Frontal cortex (tissue), 3 donors: ENCODE measurements at regions not wholly inside any gene's neighbourhood (a gene's known extent, or its start where the extent isn't known, plus 50 kb on each side); places are given as distances from the start of the nearest gene placed in this dataset.

Experiments
- DNase-seq, 2 donors: peaks; one replicate each; pipeline ENCODE4 v3.0.0; 2012; ENCODE audit warnings: low spot score in 2 of 2
- FAIRE-seq: peaks from 2 replicates; lab custom pipeline; 2012; peaks lifted over from hg19 to GRCh38; lab: Jason Lieb, UNC
- donor health status: control.
- donor health status: control.
- donor health status: control.

- no peak for FAIRE-seq
Measured at GRCh38 chr2:129903586-129904425, 75.7 kb upstream of the RAB6C start.

GRCh38 chr2:129904532-129905446 is 74.7 kb upstream of the RAB6C start:
- DNase-seq (no peak), FAIRE-seq (no peak)

More at GRCh38 chr2:129903586-129904425, 75.7 kb upstream of the RAB6C start:
- peak in 1 of 2 donors; percentile 20 for DNase-seq

- no peak for FAIRE-seq
- DNase-seq = no peak
Measured at GRCh38 chr2:129905664-129906081, 73.8 kb upstream of the RAB6C start.

GRCh38 chr2:129906139-129906860 is 73.2 kb upstream of the RAB6C start:
- DNase-seq (no peak), FAIRE-seq (no peak)

GRCh38 chr2:129906861-129907235 is 72.6 kb upstream of the RAB6C start:
- no peak for FAIRE-seq
- DNase-seq = no peak

- DNase-seq = no peak
Measured at GRCh38 chr2:129907256-129907998, 72.0 kb upstream of the RAB6C start.

GRCh38 chr2:129908721-129909373 is 70.6 kb upstream of the RAB6C start:
- DNase-seq (no peak), FAIRE-seq (no peak)

More at GRCh38 chr2:129907256-129907998, 72.0 kb upstream of the RAB6C start:
- no peak for FAIRE-seq

GRCh38 chr2:129909651-129910418 is 69.6 kb upstream of the RAB6C start:
- FAIRE-seq (no peak), DNase-seq (no peak)

GRCh38 chr2:129910446-129911362 is 68.8 kb upstream of the RAB6C start:
- FAIRE-seq (no peak), DNase-seq (no peak)

- DNase-seq (no peak), FAIRE-seq (no peak)
Measured at GRCh38 chr2:129911363-129912065, 68.0 kb upstream of the RAB6C start.

GRCh38 chr2:129912066-129912820 is 67.2 kb upstream of the RAB6C start:
- FAIRE-seq (no peak), DNase-seq (no peak)

GRCh38 chr2:129912871-129913694 is 66.4 kb upstream of the RAB6C start:
- no peak for DNase-seq
- FAIRE-seq = no peak

- no peak for FAIRE-seq
Measured at GRCh38 chr2:129913695-129914495, 65.6 kb upstream of the RAB6C start.

More at GRCh38 chr2:129913695-129914495, 65.6 kb upstream of the RAB6C start:
- no peak for DNase-seq
